ENCODE measurements at regions not wholly inside any gene's neighbourhood (a gene's known extent, or its start where the extent isn't known, plus 50 kb on each side); places are given as distances from the start of the nearest gene placed in this dataset.

- DNase-seq = no peak
- H3K4ac ChIP-seq (ENCODE audit: low read depth, low read length) = no peak overlapping the region
- no CpG with 5 or more reads among the region's 3 CpGs for WGBS (ENCODE audit: extremely low coverage, insufficient coverage, low lambda C conversion rate)
Observed at GRCh38 chr4:108391701-108392455, 223.1 kb upstream of the LEF1 start.

GRCh38 chr4:108385076-108385475, 216.3 kb upstream of the LEF1 start:
- H3K79me2 ChIP-seq (ENCODE audit: control insufficient read depth, insufficient read depth, low read length) = no peaks in the 10 kb centered on the region
- no peaks in the 10 kb centered on the region for H3K27me3 ChIP-seq (ENCODE audit: insufficient read depth, low read length, poor library complexity)
- no peak overlapping the region for H3K56ac ChIP-seq (ENCODE audit: low read length)
- H4K5ac ChIP-seq (ENCODE audit: low read length) = no peak overlapping the region
- no peak overlapping the region for H3K9ac ChIP-seq (ENCODE audit: low read length)
- no peak overlapping the region for H3K23ac ChIP-seq (ENCODE audit: low read length)
- no CpG with 5 or more reads among the region's 2 CpGs for WGBS (ENCODE audit: extremely low coverage, insufficient coverage, low lambda C conversion rate)
- no peak overlapping the region for H3K27ac ChIP-seq (ENCODE audit: low read depth, low read length)
- no peak overlapping the region for H3K4me2 ChIP-seq (ENCODE audit: low read length)
- H3K4ac ChIP-seq (ENCODE audit: low read depth, low read length) = no peak overlapping the region
- H2BK5ac ChIP-seq (ENCODE audit: low read length) = no peak overlapping the region
- H3K4me1 ChIP-seq (ENCODE audit: control insufficient read depth, low read depth, low read length) = no peaks in the 10 kb centered on the region
- H3K79me1 ChIP-seq (ENCODE audit: low read length) = no peaks in the 10 kb centered on the region
- H2BK15ac ChIP-seq (replicated peaks; ENCODE audit: low read depth) = no peak overlapping the region
- no peak for DNase-seq
- no peaks in the 10 kb centered on the region for H3K36me3 ChIP-seq (ENCODE audit: control insufficient read depth, insufficient read depth, low read length)
- H2BK120ac ChIP-seq (ENCODE audit: low read depth, low read length) = no peak overlapping the region
- no peak overlapping the region for H3K4me3 ChIP-seq (ENCODE audit: low read length)
- H2AK5ac ChIP-seq (ENCODE audit: low read length) = no peak overlapping the region
- H4K8ac ChIP-seq (ENCODE audit: low read depth, low read length) = no peak overlapping the region
- H3K18ac ChIP-seq (ENCODE audit: low read length) = no peak overlapping the region

More at GRCh38 chr4:108391701-108392455, 223.1 kb upstream of the LEF1 start:
- H3K36me3 ChIP-seq (ENCODE audit: control insufficient read depth, insufficient read depth, low read length) = no peaks in the 10 kb centered on the region
- H3K56ac ChIP-seq (ENCODE audit: low read length) = no peak overlapping the region
- no peaks in the 10 kb centered on the region for H3K79me1 ChIP-seq (ENCODE audit: low read length)
- H3K18ac ChIP-seq (ENCODE audit: low read length) = no peak overlapping the region
- no peaks in the 10 kb centered on the region for H3K79me2 ChIP-seq (ENCODE audit: control insufficient read depth, insufficient read depth, low read length)
- H3K4me1 ChIP-seq (ENCODE audit: control insufficient read depth, low read depth, low read length) = no peaks in the 10 kb centered on the region
- no peak overlapping the region for H3K23ac ChIP-seq (ENCODE audit: low read length)
- no peak overlapping the region for H3K4me2 ChIP-seq (ENCODE audit: low read length)
- H3K27me3 ChIP-seq (ENCODE audit: insufficient read depth, low read length, poor library complexity) = no peaks in the 10 kb centered on the region
- no peak overlapping the region for H4K8ac ChIP-seq (ENCODE audit: low read depth, low read length)
- H3K27ac ChIP-seq (ENCODE audit: low read depth, low read length) = no peak overlapping the region
- no peak overlapping the region for H2BK5ac ChIP-seq (ENCODE audit: low read length)
- no peak overlapping the region for H3K9ac ChIP-seq (ENCODE audit: low read length)
- H4K5ac ChIP-seq (ENCODE audit: low read length) = no peak overlapping the region
- no peak overlapping the region for H2BK15ac ChIP-seq (replicated peaks; ENCODE audit: low read depth)
- H2AK5ac ChIP-seq (ENCODE audit: low read length) = no peak overlapping the region
- H2BK120ac ChIP-seq (ENCODE audit: low read depth, low read length) = no peak overlapping the region
- H3K4me3 ChIP-seq (ENCODE audit: low read length) = no peak overlapping the region

DNA sequence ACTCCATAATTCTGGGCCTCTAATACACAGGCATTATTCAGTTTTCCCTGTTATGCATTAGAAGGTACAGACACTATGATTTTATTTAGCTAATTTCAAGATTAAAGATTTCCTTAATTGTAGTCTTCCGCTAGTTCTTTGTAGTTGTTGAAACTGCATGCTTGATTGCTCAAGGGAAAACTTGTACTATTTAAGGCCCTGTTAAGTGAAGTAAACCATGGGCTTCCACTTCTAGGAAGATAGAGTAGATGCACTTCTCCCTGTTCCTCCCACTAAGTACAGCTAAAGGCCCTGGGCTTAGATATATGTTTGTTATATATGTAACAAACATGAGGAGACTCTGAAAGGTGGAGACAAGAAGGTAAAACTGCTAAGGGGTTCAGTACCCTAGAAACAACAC, 215.8 kb upstream of the LEF1 start:
- Histone ChIP-seq H3K79me1 (ENCODE audit: low read length) (no peaks in the 10 kb centered on the region), H3K4me3 (ENCODE audit: low read length) (no peak overlapping the region), H4K5ac (ENCODE audit: low read length) (no peak overlapping the region), H3K27ac (ENCODE audit: low read depth, low read length) (no peak overlapping the region), H3K4ac (ENCODE audit: low read depth, low read length) (no peak overlapping the region), H3K18ac (ENCODE audit: low read length) (no peak overlapping the region), H4K8ac (ENCODE audit: low read depth, low read length) (no peak overlapping the region), H3K27me3 (ENCODE audit: insufficient read depth, low read length, poor library complexity) (no peaks in the 10 kb centered on the region), H3K23ac (ENCODE audit: low read length) (no peak overlapping the region), H2BK5ac (ENCODE audit: low read length) (no peak overlapping the region), H2AK5ac (ENCODE audit: low read length) (no peak overlapping the region), H3K4me1 (ENCODE audit: control insufficient read depth, low read depth, low read length) (no peaks in the 10 kb centered on the region), H3K79me2 (ENCODE audit: control insufficient read depth, insufficient read depth, low read length) (no peaks in the 10 kb centered on the region), H2BK15ac (replicated peaks; ENCODE audit: low read depth) (no peak overlapping the region), H3K9ac (ENCODE audit: low read length) (no peak overlapping the region), H3K56ac (ENCODE audit: low read length) (no peak overlapping the region), H2BK120ac (ENCODE audit: low read depth, low read length) (no peak overlapping the region), H3K36me3 (ENCODE audit: control insufficient read depth, insufficient read depth, low read length) (no peaks in the 10 kb centered on the region), H3K4me2 (ENCODE audit: low read length) (no peak overlapping the region)
- no CpG with 5 or more reads among the region's 1 CpG for WGBS (ENCODE audit: extremely low coverage, insufficient coverage, low lambda C conversion rate)
- no peak for DNase-seq

GRCh38 chr4:108383157-108383556, 214.4 kb upstream of the LEF1 start:
- no peak overlapping the region for H3K9ac ChIP-seq (ENCODE audit: low read length)
- H3K79me2 ChIP-seq (ENCODE audit: control insufficient read depth, insufficient read depth, low read length) = no peaks in the 10 kb centered on the region
- no peak overlapping the region for H3K18ac ChIP-seq (ENCODE audit: low read length)
- H2BK5ac ChIP-seq (ENCODE audit: low read length) = no peak overlapping the region
- H3K36me3 ChIP-seq (ENCODE audit: control insufficient read depth, insufficient read depth, low read length) = no peaks in the 10 kb centered on the region
- no peak overlapping the region for H3K27ac ChIP-seq (ENCODE audit: low read depth, low read length)
- no peak overlapping the region for H3K23ac ChIP-seq (ENCODE audit: low read length)
- H3K79me1 ChIP-seq (ENCODE audit: low read length) = no peaks in the 10 kb centered on the region
- H3K4me1 ChIP-seq (ENCODE audit: control insufficient read depth, low read depth, low read length) = no peaks in the 10 kb centered on the region
- H2BK15ac ChIP-seq (replicated peaks; ENCODE audit: low read depth) = no peak overlapping the region
- H3K56ac ChIP-seq (ENCODE audit: low read length) = no peak overlapping the region
- no peak overlapping the region for H4K5ac ChIP-seq (ENCODE audit: low read length)
- no peak for DNase-seq
- H2AK5ac ChIP-seq (ENCODE audit: low read length) = no peak overlapping the region
- no peak overlapping the region for H3K4me2 ChIP-seq (ENCODE audit: low read length)
- H3K4ac ChIP-seq (ENCODE audit: low read depth, low read length) = no peak overlapping the region
- no peaks in the 10 kb centered on the region for H3K27me3 ChIP-seq (ENCODE audit: insufficient read depth, low read length, poor library complexity)
- H4K8ac ChIP-seq (ENCODE audit: low read depth, low read length) = no peak overlapping the region
- H2BK120ac ChIP-seq (ENCODE audit: low read depth, low read length) = no peak overlapping the region
- H3K4me3 ChIP-seq (ENCODE audit: low read length) = no peak overlapping the region
- no CpG with 5 or more reads among the region's 4 CpGs for WGBS (ENCODE audit: extremely low coverage, insufficient coverage, low lambda C conversion rate)

GRCh38 chr4:108382751-108383150, 214.0 kb upstream of the LEF1 start:
- Histone ChIP-seq H3K36me3 (ENCODE audit: control insufficient read depth, insufficient read depth, low read length) (no peaks in the 10 kb centered on the region), H2AK5ac (ENCODE audit: low read length) (no peak overlapping the region), H3K27ac (ENCODE audit: low read depth, low read length) (no peak overlapping the region), H3K56ac (ENCODE audit: low read length) (no peak overlapping the region), H3K79me2 (ENCODE audit: control insufficient read depth, insufficient read depth, low read length) (no peaks in the 10 kb centered on the region), H3K23ac (ENCODE audit: low read length) (no peak overlapping the region), H2BK15ac (replicated peaks; ENCODE audit: low read depth) (no peak overlapping the region), H2BK120ac (ENCODE audit: low read depth, low read length) (no peak overlapping the region), H3K4me3 (ENCODE audit: low read length) (no peak overlapping the region), H2BK5ac (ENCODE audit: low read length) (no peak overlapping the region), H4K5ac (ENCODE audit: low read length) (no peak overlapping the region), H4K8ac (ENCODE audit: low read depth, low read length) (no peak overlapping the region), H3K27me3 (ENCODE audit: insufficient read depth, low read length, poor library complexity) (no peaks in the 10 kb centered on the region), H3K4ac (ENCODE audit: low read depth, low read length) (no peak overlapping the region), H3K18ac (ENCODE audit: low read length) (no peak overlapping the region), H3K4me1 (ENCODE audit: control insufficient read depth, low read depth, low read length) (no peaks in the 10 kb centered on the region), H3K79me1 (ENCODE audit: low read length) (no peaks in the 10 kb centered on the region), H3K9ac (ENCODE audit: low read length) (no peak overlapping the region), H3K4me2 (ENCODE audit: low read length) (no peak overlapping the region)
- no peak for DNase-seq
- no CpG with 5 or more reads among the region's 3 CpGs for WGBS (ENCODE audit: extremely low coverage, insufficient coverage, low lambda C conversion rate)

- no peak for DNase-seq
- no peak overlapping the region for H3K27ac ChIP-seq (ENCODE audit: low read depth, low read length)
- H3K4ac ChIP-seq (ENCODE audit: low read depth, low read length) = no peak overlapping the region
- no peak overlapping the region for H4K5ac ChIP-seq (ENCODE audit: low read length)
- no peak overlapping the region for H3K9ac ChIP-seq (ENCODE audit: low read length)
- H3K23ac ChIP-seq (ENCODE audit: low read length) = no peak overlapping the region
- H2AK5ac ChIP-seq (ENCODE audit: low read length) = no peak overlapping the region
- no peak overlapping the region for H2BK120ac ChIP-seq (ENCODE audit: low read depth, low read length)
- no peaks in the 10 kb centered on the region for H3K36me3 ChIP-seq (ENCODE audit: control insufficient read depth, insufficient read depth, low read length)
- no peak overlapping the region for H3K18ac ChIP-seq (ENCODE audit: low read length)
- no CpG with 5 or more reads among the region's 6 CpGs for WGBS (ENCODE audit: extremely low coverage, insufficient coverage, low lambda C conversion rate)
- H3K4me1 ChIP-seq (ENCODE audit: control insufficient read depth, low read depth, low read length) = no peaks in the 10 kb centered on the region
- H3K4me2 ChIP-seq (ENCODE audit: low read length) = no peak overlapping the region
- no peak overlapping the region for H4K8ac ChIP-seq (ENCODE audit: low read depth, low read length)
- H3K56ac ChIP-seq (ENCODE audit: low read length) = no peak overlapping the region
- H3K4me3 ChIP-seq (ENCODE audit: low read length) = no peak overlapping the region
- no peak overlapping the region for H2BK15ac ChIP-seq (replicated peaks; ENCODE audit: low read depth)
- H3K79me1 ChIP-seq (ENCODE audit: low read length) = no peaks in the 10 kb centered on the region
- no peaks in the 10 kb centered on the region for H3K27me3 ChIP-seq (ENCODE audit: insufficient read depth, low read length, poor library complexity)
- no peaks in the 10 kb centered on the region for H3K79me2 ChIP-seq (ENCODE audit: control insufficient read depth, insufficient read depth, low read length)
- H2BK5ac ChIP-seq (ENCODE audit: low read length) = no peak overlapping the region
Observed at GRCh38 chr4:108378164-108378563, 209.4 kb upstream of the LEF1 start.
